Activated naive CD4-positive, alpha-beta T cell treated with anti-CD3 and anti-CD28 coated beads, Interleukin-2, amount 50 U/mL, for 72 hours (primary cell): ENCODE measurements at regions not wholly inside any gene's neighbourhood (a gene's known extent, or its start where the extent isn't known, plus 50 kb on each side); places are given as distances from the start of the nearest gene placed in this dataset.
"Not testable (repeated sequence)": the region's sequence is repeated elsewhere in the genome, so short reads cannot be mapped to it uniquely, and the experiment has no call there.

Experiments
- ATAC-seq, 2 donors: fragments of 150-1000 bp; cut with Tn5 transposase; 2 replicates each; pipeline ENCODE4 v1.10.0; 2021; ENCODE audit warnings: mild to moderate bottlenecking in 2 of 2, moderate library complexity in 2 of 2
- DNase-seq, 2 donors: peaks; one replicate each; pipeline ENCODE4 v3.0.0; 2021 to 2022; ENCODE audit warnings: low spot score in 2 of 2
- H3K27ac Mint-ChIP-seq, 2 donors: one replicate each; pipeline ENCODE4 v1.8.0; 2022; ENCODE audit warnings: mild to moderate bottlenecking in 2 of 2, mixed read lengths in 2 of 2
- H3K36me3 Mint-ChIP-seq, 2 donors: one replicate each; pipeline ENCODE4 v1.8.0; 2022; ENCODE audit warnings: mixed read lengths in 2 of 2
- H3K9me3 Mint-ChIP-seq, 2 donors: one replicate each; pipeline ENCODE4 v1.8.0; 2022; ENCODE audit warnings: mixed read lengths in 2 of 2

GRCh38 chr5:18006235-18006634, 372.0 kb downstream of the TAF11L14 start:
- H3K9me3 Mint-ChIP-seq, result peaks cover 8 to 21% of the 10 kb centered on the region in 2 donors
- not testable (repeated sequence) for H3K36me3 Mint-ChIP-seq, ATAC-seq, H3K27ac Mint-ChIP-seq, DNase-seq

DNA sequence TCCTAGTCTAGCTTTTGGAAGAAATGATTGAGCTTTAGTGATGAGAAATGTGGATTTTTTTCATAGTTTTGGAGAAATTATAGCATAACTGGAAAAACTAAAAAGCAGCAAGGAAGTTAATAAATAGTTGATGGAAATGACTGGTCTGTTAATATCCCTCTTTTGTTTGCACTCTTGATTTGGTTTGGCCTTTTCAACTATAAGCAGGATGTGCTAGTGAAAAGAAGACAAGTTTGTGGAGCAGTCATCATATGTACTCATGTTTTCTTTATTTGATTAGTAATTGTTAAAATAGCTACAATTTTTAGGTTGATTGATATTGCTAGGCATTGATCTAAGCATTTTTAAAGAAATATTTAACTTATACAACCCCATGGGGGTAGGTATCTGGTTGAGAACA, 374.7 kb downstream of the TAF11L14 start:
- peaks cover 9 to 15% of the 10 kb centered on the region in 2 donors for H3K9me3 Mint-ChIP-seq
- H3K36me3 Mint-ChIP-seq, result no peaks in the 10 kb centered on the region
- ATAC-seq (no peak), DNase-seq (no peak)
- H3K27ac Mint-ChIP-seq, result no peak overlapping the region

DNA sequence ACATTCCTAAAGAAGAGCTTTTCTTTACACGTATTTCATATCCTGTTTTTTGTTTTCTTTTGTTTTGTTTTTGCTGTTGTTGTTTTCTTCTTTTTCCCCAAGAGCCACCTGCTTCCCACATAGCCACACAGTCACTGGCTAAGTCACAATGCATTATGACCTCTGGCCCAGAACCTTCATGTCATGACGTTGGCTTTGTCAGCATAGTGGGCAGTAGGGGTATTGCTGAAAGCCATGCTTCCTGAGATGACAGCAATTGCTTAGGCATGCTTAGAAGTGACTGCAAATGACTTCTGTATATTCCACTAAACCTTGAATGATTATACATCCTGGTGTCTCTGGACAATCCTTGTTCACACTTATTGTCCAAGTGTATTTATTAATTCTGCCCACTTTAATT, 375.8 kb downstream of the TAF11L14 start:
- ATAC-seq (no peak), DNase-seq (no peak)
- H3K36me3 Mint-ChIP-seq, result no peaks in the 10 kb centered on the region
- H3K27ac Mint-ChIP-seq, result no peak overlapping the region
- H3K9me3 Mint-ChIP-seq, result peaks cover 9 to 15% of the 10 kb centered on the region in 2 donors

- ATAC-seq, result no peak
- no peak for DNase-seq
- H3K9me3 Mint-ChIP-seq, result peaks cover 15 to 17% of the 10 kb centered on the region in 2 donors
- no peaks in the 10 kb centered on the region for H3K36me3 Mint-ChIP-seq
- H3K27ac Mint-ChIP-seq, result no peak overlapping the region
Observed at GRCh38 chr5:18018472-18018871, 384.2 kb downstream of the TAF11L14 start.

DNA sequence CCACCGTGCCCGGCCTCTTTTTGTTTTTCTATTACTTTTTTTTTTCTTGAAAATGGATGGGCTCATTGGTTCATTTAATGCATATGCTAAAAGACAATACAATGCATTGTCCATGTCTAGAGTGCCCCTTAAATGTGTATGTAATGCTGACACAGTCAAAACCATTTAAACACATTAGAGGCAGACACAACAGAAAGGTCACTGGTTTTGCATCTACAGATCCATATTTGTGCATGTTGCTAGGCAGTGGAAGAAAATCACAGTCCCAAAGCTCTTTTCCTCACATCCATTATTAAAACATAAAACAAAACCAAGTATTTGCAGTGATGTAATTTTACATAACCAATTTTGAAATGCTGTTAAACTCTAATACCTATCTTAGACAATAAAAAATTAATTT, 389.0 kb downstream of the TAF11L14 start:
- no peak for ATAC-seq
- Mint-ChIP-seq H3K27ac (no peak overlapping the region), H3K36me3 (no peaks in the 10 kb centered on the region), H3K9me3 (peaks cover 15 to 20% of the 10 kb centered on the region in 2 donors)
- DNase-seq, result no peak

DNA sequence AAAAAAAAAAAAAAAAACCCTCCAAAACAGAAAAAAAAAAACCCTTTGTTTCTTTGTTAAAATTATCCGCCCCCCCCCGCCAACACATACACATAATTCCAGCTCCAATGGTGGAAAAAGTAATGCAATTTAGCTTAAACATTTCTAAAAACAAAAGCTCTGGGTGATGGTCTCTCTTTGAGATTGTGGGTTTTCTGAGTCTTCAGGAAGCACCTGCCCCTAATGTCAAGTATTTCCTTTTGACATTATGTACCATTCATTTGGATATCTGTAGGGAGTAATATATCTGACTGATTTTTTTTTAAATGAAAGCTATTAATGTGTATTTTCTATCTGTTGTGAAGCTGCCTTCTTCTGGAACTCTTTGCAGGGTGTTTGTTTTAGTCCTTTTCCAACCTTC, 389.7 kb downstream of the TAF11L14 start:
- peaks cover 8 to 17% of the 10 kb centered on the region in 2 donors for H3K9me3 Mint-ChIP-seq
- DNase-seq (no peak), ATAC-seq (no peak)
- no peaks in the 10 kb centered on the region for H3K36me3 Mint-ChIP-seq
- H3K27ac Mint-ChIP-seq, result no peak overlapping the region

- no peak overlapping the region for H3K27ac Mint-ChIP-seq
- no peak for ATAC-seq
- no peaks in the 10 kb centered on the region for H3K36me3 Mint-ChIP-seq
- no peak for DNase-seq
- peaks cover 7 to 17% of the 10 kb centered on the region in 2 donors for H3K9me3 Mint-ChIP-seq
Observed at GRCh38 chr5:18024542-18024941, 390.3 kb downstream of the TAF11L14 start.

DNA sequence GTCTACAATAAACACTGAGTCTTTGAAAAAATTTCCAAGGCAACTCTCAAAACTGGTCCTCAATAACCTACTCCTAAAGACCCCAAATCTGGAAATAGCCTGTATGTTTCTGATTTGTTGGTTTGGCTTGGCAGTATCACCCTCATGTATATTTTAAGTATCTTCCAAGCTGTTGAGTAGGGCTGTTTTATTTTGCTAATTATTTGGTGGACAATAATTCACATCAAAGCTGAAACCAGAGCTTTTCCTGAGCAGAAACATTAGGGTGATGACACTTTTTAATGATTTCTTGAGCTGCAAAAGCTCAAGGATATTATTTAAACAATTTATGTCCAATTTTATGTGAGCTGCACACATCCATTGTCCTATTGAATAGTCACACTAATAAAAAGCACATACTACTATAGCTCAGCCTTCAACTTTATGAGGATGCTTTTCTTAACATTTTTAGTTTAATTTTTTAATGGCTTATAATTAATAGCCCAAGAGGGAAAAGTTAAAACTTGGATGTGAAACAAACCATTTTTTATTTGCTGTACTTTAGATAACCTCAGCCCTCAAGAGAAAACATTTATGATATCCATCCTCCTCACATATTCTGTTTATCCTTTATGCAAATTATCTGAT, 393.1 kb downstream of the TAF11L14 start:
- no peak for ATAC-seq
- peaks cover 8 to 21% of the 10 kb centered on the region in 2 donors for H3K9me3 Mint-ChIP-seq
- H3K27ac Mint-ChIP-seq, result no peak overlapping the region
- DNase-seq, result no peak
- H3K36me3 Mint-ChIP-seq, result no peaks in the 10 kb centered on the region

- DNase-seq, result no peak
- H3K27ac Mint-ChIP-seq, result no peak overlapping the region
- no peak for ATAC-seq
- peaks cover 8 to 21% of the 10 kb centered on the region in 2 donors for H3K9me3 Mint-ChIP-seq
- no peaks in the 10 kb centered on the region for H3K36me3 Mint-ChIP-seq
Observed at GRCh38 chr5:18028036-18028435, 393.8 kb downstream of the TAF11L14 start.

DNA sequence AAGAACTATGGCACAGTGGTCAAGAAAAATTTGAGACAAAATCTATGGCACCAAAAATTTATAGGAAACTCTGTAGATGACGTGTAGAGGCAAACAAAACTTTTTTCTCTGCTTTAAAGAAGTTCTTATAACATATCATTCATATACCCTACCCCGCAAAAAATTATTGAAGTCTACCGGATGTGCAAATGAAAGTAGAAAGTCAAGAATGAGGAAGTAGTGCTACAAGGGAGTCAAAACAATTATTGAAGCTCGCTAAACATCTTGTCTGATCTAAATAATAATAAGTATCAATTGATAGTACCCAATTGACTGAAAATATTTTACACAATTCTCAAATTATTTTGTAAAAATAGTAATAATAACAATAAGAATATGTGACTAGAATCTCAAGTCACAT, 398.5 kb downstream of the TAF11L14 start:
- ATAC-seq (no peak), DNase-seq (no peak)
- Mint-ChIP-seq H3K36me3 (no peaks in the 10 kb centered on the region), H3K9me3 (peaks cover 8 to 9% of the 10 kb centered on the region in 2 donors), H3K27ac (no peak overlapping the region)

DNA sequence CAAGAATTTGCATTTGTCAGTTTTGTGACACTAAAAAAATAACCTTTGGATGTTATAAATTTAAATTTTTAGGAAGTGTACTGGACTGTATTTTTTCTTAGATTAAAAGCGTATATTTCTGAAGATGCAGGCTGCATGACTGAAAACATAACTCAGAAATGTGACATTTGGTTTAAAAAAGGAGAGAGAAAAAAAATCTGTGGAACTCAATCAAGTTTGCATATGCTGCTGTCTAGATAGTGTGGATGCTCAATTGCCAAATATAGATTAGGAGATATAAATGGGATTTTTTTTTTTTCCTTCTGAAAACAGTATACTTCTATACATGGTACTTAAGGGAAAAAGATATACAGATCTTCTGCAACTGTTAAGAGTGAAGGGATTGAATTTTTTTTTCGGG, 402.3 kb downstream of the TAF11L14 start:
- DNase-seq (no peak), ATAC-seq (no peak)

DNA sequence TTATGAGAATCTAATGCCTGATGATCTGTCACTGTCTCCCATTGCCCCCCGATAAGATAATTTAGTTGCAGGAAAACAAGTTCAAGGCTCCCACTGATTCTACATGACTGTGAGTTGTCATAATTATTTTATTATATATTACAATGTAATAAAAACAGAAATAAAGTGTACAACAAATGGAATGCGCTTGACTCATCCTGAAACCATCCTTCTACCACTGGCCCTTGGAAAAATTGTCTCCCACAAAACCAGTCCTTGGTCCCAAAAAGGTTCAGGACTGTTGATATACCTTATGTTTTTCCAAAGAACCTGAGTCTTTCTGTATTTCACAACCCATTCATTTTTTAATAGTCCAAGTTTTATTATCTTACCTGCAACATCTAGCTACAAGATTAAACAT, 403.5 kb downstream of the TAF11L14 start:
- no peak for ATAC-seq
- H3K9me3 Mint-ChIP-seq, result peaks cover 0 to 5% of the 10 kb centered on the region in 2 donors
- no peak for DNase-seq
- H3K27ac Mint-ChIP-seq, result no peak overlapping the region
- no peaks in the 10 kb centered on the region for H3K36me3 Mint-ChIP-seq

More for the DNA sequence above, 402.3 kb downstream of the TAF11L14 start:
- H3K9me3 Mint-ChIP-seq, result peaks cover 4 to 6% of the 10 kb centered on the region in 2 donors
- no peak overlapping the region for H3K27ac Mint-ChIP-seq
- no peaks in the 10 kb centered on the region for H3K36me3 Mint-ChIP-seq

GRCh38 chr5:18043344-18043743, 409.1 kb downstream of the TAF11L14 start:
- H3K27ac Mint-ChIP-seq, result no peak overlapping the region
- DNase-seq, result no peak
- ATAC-seq, result no peak
- no peaks in the 10 kb centered on the region for H3K36me3 Mint-ChIP-seq
- H3K9me3 Mint-ChIP-seq, result peaks cover 0 to 5% of the 10 kb centered on the region in 2 donors

DNA sequence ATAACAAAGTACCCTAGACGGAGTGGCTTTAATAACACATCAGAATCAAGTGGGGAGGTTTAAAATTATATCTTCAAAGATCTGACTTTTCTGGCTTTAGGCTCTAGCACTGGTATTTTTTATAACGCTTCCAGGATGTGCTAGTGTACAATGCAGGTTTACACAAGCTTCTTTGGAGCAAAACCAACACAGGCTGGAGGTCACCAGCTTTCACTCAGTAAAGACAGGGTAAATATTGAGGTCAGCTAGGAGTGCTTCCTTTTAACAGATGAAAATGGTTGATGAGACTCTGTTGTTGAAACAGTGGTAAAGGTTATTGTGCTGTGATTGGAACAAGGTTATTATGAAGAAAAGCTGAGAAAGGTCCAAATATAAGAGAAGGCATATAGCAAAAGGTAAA, 414.2 kb downstream of the TAF11L14 start:
- H3K36me3 Mint-ChIP-seq, result no peaks in the 10 kb centered on the region
- peaks cover 10 to 14% of the 10 kb centered on the region in 2 donors for H3K9me3 Mint-ChIP-seq
- ATAC-seq, result no peak
- H3K27ac Mint-ChIP-seq, result no peak overlapping the region
- no peak for DNase-seq

GRCh38 chr5:18050345-18050744, 416.1 kb downstream of the TAF11L14 start:
- Mint-ChIP-seq H3K36me3 (peaks cover 0 to 3% of the 10 kb centered on the region in 2 donors), H3K27ac (no peak overlapping the region), H3K9me3 (peaks cover 17 to 20% of the 10 kb centered on the region in 2 donors)
- no peak for DNase-seq
- ATAC-seq, result no peak

DNA sequence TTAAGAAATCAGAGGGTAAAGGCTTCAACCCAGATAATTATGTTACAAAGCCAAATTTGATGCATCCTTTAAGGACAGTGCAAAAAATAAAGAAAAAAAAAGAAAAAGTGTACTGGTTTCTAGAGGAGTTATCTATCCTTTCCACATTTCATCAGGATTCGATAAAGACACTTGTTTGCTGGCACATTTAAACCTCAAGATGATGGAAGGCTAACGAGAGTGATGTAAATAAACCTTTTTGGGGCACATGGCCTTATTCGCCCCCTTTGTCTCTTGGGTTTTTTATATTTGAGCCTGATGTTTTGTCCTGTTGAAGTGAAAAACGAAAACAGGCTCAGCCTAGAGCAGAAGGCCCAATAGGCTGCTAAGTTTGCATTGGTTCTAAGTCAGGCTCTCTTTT, 416.5 kb downstream of the TAF11L14 start:
- DNase-seq (no peak), ATAC-seq (no peak)
- Mint-ChIP-seq H3K9me3 (peaks cover 19 to 23% of the 10 kb centered on the region in 2 donors), H3K27ac (no peak overlapping the region), H3K36me3 (peaks cover 0 to 5% of the 10 kb centered on the region in 2 donors)

GRCh38 chr5:18051953-18052352, 417.7 kb downstream of the TAF11L14 start:
- Mint-ChIP-seq H3K36me3 (peaks cover 0 to 5% of the 10 kb centered on the region in 2 donors), H3K27ac (no peak overlapping the region), H3K9me3 (peaks cover 19 to 23% of the 10 kb centered on the region in 2 donors)
- ATAC-seq, result no peak
- DNase-seq, result no peak

GRCh38 chr5:18052569-18052968, 418.3 kb downstream of the TAF11L14 start:
- ATAC-seq (no peak), DNase-seq (no peak)
- H3K9me3 Mint-ChIP-seq, result peaks cover 19 to 23% of the 10 kb centered on the region in 2 donors

More at GRCh38 chr5:18052569-18052968, 418.3 kb downstream of the TAF11L14 start:
- Mint-ChIP-seq H3K27ac (no peak overlapping the region), H3K36me3 (peaks cover 0 to 5% of the 10 kb centered on the region in 2 donors)
